Cardiac muscle cell (in vitro differentiated cells and primary cell): ENCODE measurements at regions not wholly inside any gene's neighbourhood (a gene's known extent, or its start where the extent isn't known, plus 50 kb on each side); places are given as distances from the start of the nearest gene placed in this dataset.

Source experiments
- DNase-seq, 2 donors: peaks; one replicate each; pipeline versions ENCODE4 v3.0.0 to v3.0.0-alpha.2; 2010 to 2017; ENCODE audit warnings: low read depth in 1 of 2, low spot score in 1 of 2
- H3K27ac ChIP-seq: fragments of 200-600 bp; sonication (generic); 2 replicates; pipeline ENCODE4 v1.5.1; 2016
- H3K27me3 ChIP-seq: fragments of 200-600 bp; sonication (generic); 2 replicates; pipeline ENCODE4 v1.6.0; 2016; ENCODE audit warnings: control low read depth
- H3K36me3 ChIP-seq: fragments of 200-600 bp; sonication (generic); 2 replicates; pipeline ENCODE4 v1.5.1; 2016; ENCODE audit warnings: control low read depth
- H3K4me1 ChIP-seq: fragments of 200-600 bp; sonication (generic); 2 replicates; pipeline ENCODE4 v1.8.1; 2017; ENCODE audit warnings: low read depth, mild to moderate bottlenecking, mixed run types
- H3K4me3 ChIP-seq: fragments of 200-600 bp; sonication (generic); 2 replicates; pipeline ENCODE4 v1.5.1; 2016; ENCODE audit warnings: mild to moderate bottlenecking
- H3K9me3 ChIP-seq: fragments of 200-600 bp; sonication (generic); 2 replicates; pipeline ENCODE4 v1.5.1; 2017; ENCODE audit warnings: low read depth, mild to moderate bottlenecking, control low read depth
- CTCF ChIP-seq: IDR thresholded peaks from 2 replicates; pipeline ENCODE4 v1.5.1; 2012; ENCODE audit warnings: low read depth, mild to moderate bottlenecking, low read length

- Histone ChIP-seq H3K36me3 (no peaks in the 10 kb centered on the region), H3K27me3 (no peaks in the 10 kb centered on the region), H3K27ac (no peak overlapping the region), H3K4me3 (no peak overlapping the region), H3K4me1 (no peaks in the 10 kb centered on the region), H3K9me3 (no peaks in the 10 kb centered on the region)
- no peak for DNase-seq
- TF ChIP-seq CTCF: no peak
Observed at GRCh38 chr16:72302332-72302731, 130.4 kb upstream of the PMFBP1 start.

- no peak for DNase-seq
- no peak overlapping the region for H3K4me3 ChIP-seq
- TF ChIP-seq CTCF: no peak
- H3K36me3 ChIP-seq: no peaks in the 10 kb centered on the region
- no peaks in the 10 kb centered on the region for H3K9me3 ChIP-seq
- no peaks in the 10 kb centered on the region for H3K27me3 ChIP-seq
- H3K27ac ChIP-seq: no peak overlapping the region
- no peaks in the 10 kb centered on the region for H3K4me1 ChIP-seq
Observed at GRCh38 chr16:72301523-72302236, 129.7 kb upstream of the PMFBP1 start.

- Histone ChIP-seq H3K27ac (no peak overlapping the region), H3K36me3 (no peaks in the 10 kb centered on the region), H3K4me3 (no peak overlapping the region), H3K27me3 (no peaks in the 10 kb centered on the region), H3K9me3 (no peaks in the 10 kb centered on the region), H3K4me1 (no peaks in the 10 kb centered on the region)
- no peak for DNase-seq
- TF ChIP-seq CTCF: no peak
Observed at GRCh38 chr16:72300892-72301291, 128.9 kb upstream of the PMFBP1 start.

- Histone ChIP-seq H3K36me3 (no peaks in the 10 kb centered on the region), H3K4me1 (no peaks in the 10 kb centered on the region), H3K27ac (no peak overlapping the region), H3K9me3 (no peaks in the 10 kb centered on the region), H3K4me3 (no peak overlapping the region), H3K27me3 (no peaks in the 10 kb centered on the region)
- no peak for DNase-seq
- no peak for TF ChIP-seq CTCF
Observed at GRCh38 chr16:72299684-72300243, 127.8 kb upstream of the PMFBP1 start.

GRCh38 chr16:72298961-72299360 is 127.0 kb upstream of the PMFBP1 start:
- no peaks in the 10 kb centered on the region for H3K4me1 ChIP-seq
- no peaks in the 10 kb centered on the region for H3K9me3 ChIP-seq
- DNase-seq: no peak
- no peaks in the 10 kb centered on the region for H3K36me3 ChIP-seq
- no peaks in the 10 kb centered on the region for H3K27me3 ChIP-seq
- TF ChIP-seq CTCF: no peak
- H3K4me3 ChIP-seq: no peak overlapping the region
- H3K27ac ChIP-seq: no peak overlapping the region
